ENCODE measurements at regions not wholly inside any gene's neighbourhood (a gene's known extent, or its start where the extent isn't known, plus 50 kb on each side); places are given as distances from the start of the nearest gene placed in this dataset.
A peak's percentile ranks its signal among the peaks of the same experiment; 100 is the strongest.

GRCh38 chr20:52247548-52247947 lies 56.0 kb upstream of the ZFP64 start:
- DNase-seq = no peak

- no peak for DNase-seq
These were observed 54.8 kb upstream of the ZFP64 start for GRCh38 chr20:52246366-52246765.

- DNase-seq = no peak
These were observed 53.1 kb upstream of the ZFP64 start for GRCh38 chr20:52244702-52245101.

- peak; percentile 19 for DNase-seq
These were observed 51.0 kb upstream of the ZFP64 start for GRCh38 chr20:52242237-52243230.

Measured in hindlimb muscle (tissue), 1 donor.